Stimulated activated CD4-positive, alpha-beta T cell treated with anti-CD3 and anti-CD28 coated beads, Interleukin-12 subunit alpha, Interleukin-12 subunit beta, amount 100 ng/mL, for 48 hours (primary cell): ENCODE measurements at regions not wholly inside any gene's neighbourhood (a gene's known extent, or its start where the extent isn't known, plus 50 kb on each side); places are given as distances from the start of the nearest gene placed in this dataset.
"Not testable (repeated sequence)": the region's sequence is repeated elsewhere in the genome, so short reads cannot be mapped to it uniquely, and the experiment has no call there.

Source experiments
- DNase-seq, 3 donors: peaks; one replicate each; pipeline ENCODE4 v3.0.0-alpha.2; 2020; ENCODE audit warnings: low read depth in 2 of 3, low spot score in 1 of 3

- no peak for DNase-seq
These were observed 122.6 kb downstream of the INHBA start for GRCh38 chr7:41579961-41580935.

GRCh38 chr7:41578700-41579099 is 124.2 kb downstream of the INHBA start:
- DNase-seq, result no peak

GRCh38 chr7:41576166-41576565 is 126.7 kb downstream of the INHBA start:
- DNase-seq, result no peak

- no peak for DNase-seq
These were observed 128.5 kb downstream of the INHBA start for GRCh38 chr7:41574377-41574776.

GRCh38 chr7:41573862-41574261 is 129.0 kb downstream of the INHBA start:
- no peak for DNase-seq

GRCh38 chr7:41573443-41573842 is 129.4 kb downstream of the INHBA start:
- no peak for DNase-seq

- DNase-seq, result no peak
These were observed 129.9 kb downstream of the INHBA start for GRCh38 chr7:41573015-41573414.

GRCh38 chr7:41571573-41571972 is 131.3 kb downstream of the INHBA start:
- DNase-seq, result no peak

- DNase-seq, result no peak
These were observed 132.1 kb downstream of the INHBA start for GRCh38 chr7:41570766-41571165.

GRCh38 chr7:41568135-41568534 is 134.8 kb downstream of the INHBA start:
- DNase-seq, result no peak

- no peak for DNase-seq
These were observed 135.2 kb downstream of the INHBA start for GRCh38 chr7:41567731-41568114.

- DNase-seq, result no peak
These were observed 135.7 kb downstream of the INHBA start for GRCh38 chr7:41567031-41567730.

- DNase-seq, result no peak
These were observed 136.3 kb downstream of the INHBA start for GRCh38 chr7:41566581-41566980.

GRCh38 chr7:41565655-41566054 is 137.2 kb downstream of the INHBA start:
- DNase-seq, result no peak

GRCh38 chr7:41559426-41559825 is 143.5 kb downstream of the INHBA start:
- DNase-seq, result no peak

GRCh38 chr7:41554481-41554880 is 148.4 kb downstream of the INHBA start:
- DNase-seq, result no peak

- DNase-seq, result not testable (repeated sequence)
These were observed 152.8 kb downstream of the INHBA start for GRCh38 chr7:41550046-41550445.

GRCh38 chr7:41544241-41544640 is 158.6 kb downstream of the INHBA start:
- DNase-seq, result no peak

- no peak for DNase-seq
These were observed 162.3 kb downstream of the INHBA start for GRCh38 chr7:41540601-41541000.

- no peak for DNase-seq
These were observed 163.8 kb downstream of the INHBA start for GRCh38 chr7:41538810-41539724.
